ENCODE measurements at regions not wholly inside any gene's neighbourhood (a gene's known extent, or its start where the extent isn't known, plus 50 kb on each side); places are given as distances from the start of the nearest gene placed in this dataset.

DNA sequence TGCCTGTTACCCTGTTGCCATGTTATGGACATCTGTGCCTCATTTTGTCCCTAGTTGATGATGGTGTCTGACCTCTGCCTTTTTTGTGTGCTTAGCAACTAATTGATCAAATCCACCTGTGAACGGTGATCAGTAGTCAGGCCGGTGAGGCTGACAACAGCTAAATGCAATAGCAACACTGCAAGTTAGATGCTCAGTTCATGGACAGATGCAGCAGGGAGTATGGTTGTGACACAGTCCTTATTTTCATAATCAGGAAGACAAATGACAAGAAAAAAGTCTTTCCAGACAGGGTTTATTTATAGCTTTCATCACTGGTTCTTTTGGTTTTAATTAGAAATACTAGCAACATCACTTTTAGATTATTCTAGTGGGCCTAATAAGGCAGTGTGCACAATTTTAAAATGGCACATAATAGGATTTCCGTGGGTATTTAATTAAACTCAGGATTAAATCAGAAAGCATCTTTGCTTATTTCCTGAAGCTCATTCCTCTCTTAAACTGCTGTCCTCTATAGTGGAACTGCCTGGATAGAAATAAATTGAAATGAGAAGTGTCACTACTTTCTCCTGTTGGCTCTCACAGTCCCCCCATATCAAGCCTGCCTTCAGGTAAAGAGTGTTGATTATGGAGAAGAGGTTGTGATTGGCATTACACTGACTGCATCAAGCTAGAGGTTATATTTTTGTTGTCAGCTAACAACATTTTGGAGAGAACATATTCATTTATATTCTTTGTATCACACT, 281.1 kb upstream of the NAV3 start:
- TF ChIP-seq GATA2 (IDR thresholded peaks at IDR 0.05; ENCODE audit: low read depth, low read length) (no peak), GATA3 (IDR thresholded peaks at IDR 0.05; ENCODE audit: low read depth, low read length) (no peak)

DNA sequence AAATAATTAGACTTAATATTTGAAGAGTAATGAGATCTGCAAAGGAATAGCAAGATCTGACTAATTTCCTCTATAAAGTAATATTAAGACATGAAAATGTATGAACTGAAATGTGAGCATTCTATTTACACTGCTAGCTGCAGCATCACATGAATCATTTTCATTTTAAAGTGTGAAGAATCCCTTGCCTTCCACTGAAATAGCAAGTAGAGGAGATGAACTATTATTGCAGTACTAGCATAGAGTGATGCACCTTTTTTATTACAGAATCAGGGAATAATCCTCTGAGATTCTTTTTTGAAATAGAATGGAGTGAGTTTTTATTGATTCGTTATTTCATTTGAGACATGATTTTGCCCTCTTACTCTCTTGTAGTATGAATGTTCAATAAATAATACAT, 281.9 kb upstream of the NAV3 start:
- no peak for TF ChIP-seq GATA2 (IDR thresholded peaks at IDR 0.05; ENCODE audit: low read depth, low read length)
- no peak for TF ChIP-seq GATA3 (IDR thresholded peaks at IDR 0.05; ENCODE audit: low read depth, low read length)

DNA sequence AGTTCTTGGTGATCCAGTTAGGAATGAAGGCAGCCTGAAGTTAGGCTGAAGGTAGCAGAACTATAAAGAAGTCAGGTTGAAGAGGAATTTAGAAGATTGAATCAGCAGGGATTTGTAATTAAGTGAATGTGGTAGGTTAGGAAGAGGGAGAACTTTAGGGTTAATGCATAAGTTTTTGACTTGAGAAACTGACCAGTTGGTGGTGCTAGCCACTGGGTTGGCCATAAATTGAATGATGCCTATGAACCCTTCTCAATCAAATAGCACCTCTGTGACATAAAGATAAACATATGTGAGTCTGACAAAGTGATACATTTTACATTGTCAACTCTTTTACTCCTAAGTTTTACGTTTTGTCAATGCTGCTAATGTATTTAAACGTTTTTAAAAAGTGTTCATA, 290.6 kb upstream of the NAV3 start:
- TF ChIP-seq GATA2 (IDR thresholded peaks at IDR 0.05; ENCODE audit: low read depth, low read length) = no peak

DNA sequence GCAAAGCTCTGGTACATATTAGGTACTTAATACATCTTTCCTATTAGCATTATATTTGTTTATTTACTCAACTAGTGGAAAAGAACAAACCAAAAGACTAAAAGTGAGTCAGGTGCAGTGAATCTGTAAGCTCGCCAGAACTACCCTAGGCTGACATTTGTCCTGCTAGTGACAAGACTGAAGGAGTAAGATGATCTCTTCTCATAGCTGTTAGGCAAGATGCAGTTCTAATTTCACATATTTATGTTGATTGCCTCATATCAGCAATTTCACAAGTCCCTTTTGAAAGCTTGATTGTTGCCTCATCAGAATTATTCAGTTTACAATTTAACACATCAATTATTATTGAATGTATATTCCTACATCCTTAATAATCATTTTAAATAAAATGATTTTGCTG, 293.0 kb upstream of the NAV3 start:
- TF ChIP-seq GATA3 (IDR thresholded peaks at IDR 0.05; ENCODE audit: low read depth, low read length) (no peak), GATA2 (IDR thresholded peaks at IDR 0.05; ENCODE audit: low read depth, low read length) (no peak)

DNA sequence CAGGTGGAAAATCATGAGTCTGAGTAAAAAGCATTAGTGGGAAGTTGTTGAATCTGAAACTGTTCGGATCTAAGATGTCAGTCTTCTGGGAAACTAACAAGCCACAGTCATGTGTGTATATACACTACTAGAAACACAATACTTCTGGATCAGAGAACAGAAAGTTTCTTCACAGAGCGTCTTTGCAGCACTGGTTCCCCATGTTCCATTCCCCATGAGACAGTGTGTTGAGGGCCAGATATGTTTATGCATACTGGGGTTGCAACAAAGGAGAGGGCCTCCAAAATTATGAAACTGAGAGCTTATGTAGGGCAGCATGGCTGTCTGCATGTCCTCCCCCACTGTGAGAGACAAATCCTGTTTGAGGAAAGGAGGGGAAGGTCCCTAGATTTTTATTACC, 295.0 kb upstream of the NAV3 start:
- TF ChIP-seq GATA3 (IDR thresholded peaks at IDR 0.05; ENCODE audit: low read depth, low read length) (no peak), GATA2 (IDR thresholded peaks at IDR 0.05; ENCODE audit: low read depth, low read length) (no peak)

DNA sequence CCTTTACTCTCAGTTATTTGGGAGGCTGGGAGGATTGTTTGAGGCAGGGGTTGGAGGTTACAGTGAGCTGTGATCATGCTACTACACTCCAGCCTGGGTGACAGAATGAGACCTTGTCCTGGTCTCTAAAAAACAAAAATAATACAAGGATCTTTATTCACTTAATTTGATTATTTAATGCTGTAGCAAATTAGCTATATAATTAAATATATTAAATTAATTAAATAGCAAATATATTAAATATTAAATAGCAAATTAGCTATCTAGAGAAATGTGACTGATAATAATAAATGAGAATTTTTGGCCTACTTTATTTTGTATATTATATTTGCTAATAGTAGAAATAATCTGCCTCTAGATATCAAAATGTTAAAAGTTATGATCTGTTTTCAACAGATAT, 298.8 kb upstream of the NAV3 start:
- no peak for TF ChIP-seq GATA2 (IDR thresholded peaks at IDR 0.05; ENCODE audit: low read depth, low read length)
- TF ChIP-seq GATA3 (IDR thresholded peaks at IDR 0.05; ENCODE audit: low read depth, low read length) = no peak

DNA sequence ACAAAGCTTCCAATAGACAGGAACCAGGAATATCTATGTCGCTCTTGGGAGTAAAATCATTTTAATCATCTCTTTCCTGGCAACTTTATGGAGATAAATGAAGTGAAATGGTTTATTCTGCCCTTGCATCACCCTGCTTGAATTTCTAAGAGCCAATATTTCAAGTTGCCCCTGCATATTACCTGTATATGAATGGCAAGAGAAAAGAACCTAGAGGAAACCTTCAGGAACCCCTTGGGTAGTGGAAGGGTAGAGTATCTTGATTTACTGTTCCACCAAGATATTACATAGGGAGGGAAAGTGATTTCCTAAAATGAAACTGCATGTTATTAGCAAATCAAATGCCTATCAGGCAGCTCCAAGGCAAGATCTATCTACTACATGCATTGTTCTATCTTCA, 308.4 kb upstream of the NAV3 start:
- TF ChIP-seq GATA3 (IDR thresholded peaks at IDR 0.05; ENCODE audit: low read depth, low read length) (no peak), GATA2 (IDR thresholded peaks at IDR 0.05; ENCODE audit: low read depth, low read length) (no peak)

DNA sequence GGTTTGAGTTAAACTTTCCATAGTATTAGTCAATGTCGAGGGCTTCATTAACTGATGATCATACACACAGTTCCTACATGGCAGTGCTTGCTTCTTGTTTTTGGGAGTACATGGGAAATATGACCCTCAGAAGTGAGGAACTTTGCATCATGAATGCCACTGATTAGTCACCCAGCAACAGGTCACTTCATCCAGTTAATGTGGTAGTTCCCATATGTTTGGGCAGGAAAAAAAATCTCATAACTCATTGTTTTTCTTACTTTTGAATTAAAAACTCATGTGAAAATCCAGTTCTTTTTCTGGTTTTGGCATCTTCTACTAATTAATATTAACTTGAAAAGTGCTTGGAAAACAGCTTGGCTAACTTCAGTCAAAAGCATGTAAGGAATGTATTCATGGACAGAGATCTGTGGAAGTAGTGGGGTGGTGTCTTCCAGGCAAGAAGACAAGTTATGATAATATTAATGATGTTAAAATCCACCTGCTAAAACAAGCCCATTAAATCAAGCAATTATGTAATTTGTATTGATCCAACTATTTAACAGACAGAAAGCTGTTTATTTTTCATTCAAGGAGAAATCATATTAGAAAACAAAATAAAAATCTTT, 309.1 kb upstream of the NAV3 start:
- TF ChIP-seq GATA3 (IDR thresholded peaks at IDR 0.05; ENCODE audit: low read depth, low read length) = no peak
- no peak for TF ChIP-seq GATA2 (IDR thresholded peaks at IDR 0.05; ENCODE audit: low read depth, low read length)

DNA sequence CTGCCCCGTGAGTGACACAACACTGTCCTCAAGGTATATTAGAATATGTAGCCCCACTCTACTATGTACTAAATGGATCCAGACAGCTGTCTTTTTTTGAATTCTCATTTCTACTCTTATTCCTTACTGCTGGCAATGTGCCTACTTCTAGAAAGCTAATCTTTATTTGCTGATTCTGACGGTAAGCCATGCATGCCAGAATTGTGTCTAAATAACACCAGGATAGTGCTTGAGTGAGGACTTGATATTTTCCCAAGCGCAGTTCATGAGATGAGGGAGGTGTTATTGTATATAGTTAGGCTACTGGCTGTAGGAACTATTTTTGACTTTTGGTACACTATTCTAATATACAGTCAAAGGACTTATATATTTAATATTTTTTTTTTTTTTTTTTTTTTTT, 316.2 kb upstream of the NAV3 start:
- TF ChIP-seq GATA3 (IDR thresholded peaks at IDR 0.05; ENCODE audit: low read depth, low read length) = no peak
- TF ChIP-seq GATA2 (IDR thresholded peaks at IDR 0.05; ENCODE audit: low read depth, low read length) = no peak

DNA sequence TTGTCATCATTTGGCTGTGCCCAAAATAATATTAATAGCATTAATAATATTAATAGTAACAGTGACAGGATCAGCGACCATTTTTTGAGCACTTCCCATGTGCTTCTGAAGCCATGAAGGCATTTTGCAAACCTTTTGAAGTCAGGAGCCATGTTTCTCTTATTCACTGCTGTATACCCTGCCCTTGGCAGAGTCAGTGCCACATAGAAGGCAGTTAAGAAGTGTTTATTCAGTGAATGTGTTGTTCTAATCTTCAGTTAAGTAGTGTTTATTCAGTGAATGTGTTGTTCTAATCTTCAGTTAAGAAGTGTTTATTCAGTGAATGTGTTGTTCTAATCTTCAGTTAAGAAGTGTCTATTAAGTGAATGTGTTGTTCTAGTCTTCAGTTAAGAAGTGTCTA, 319.7 kb upstream of the NAV3 start:
- no peak for TF ChIP-seq GATA3 (IDR thresholded peaks at IDR 0.05; ENCODE audit: low read depth, low read length)
- TF ChIP-seq GATA2 (IDR thresholded peaks at IDR 0.05; ENCODE audit: low read depth, low read length) = no peak

DNA sequence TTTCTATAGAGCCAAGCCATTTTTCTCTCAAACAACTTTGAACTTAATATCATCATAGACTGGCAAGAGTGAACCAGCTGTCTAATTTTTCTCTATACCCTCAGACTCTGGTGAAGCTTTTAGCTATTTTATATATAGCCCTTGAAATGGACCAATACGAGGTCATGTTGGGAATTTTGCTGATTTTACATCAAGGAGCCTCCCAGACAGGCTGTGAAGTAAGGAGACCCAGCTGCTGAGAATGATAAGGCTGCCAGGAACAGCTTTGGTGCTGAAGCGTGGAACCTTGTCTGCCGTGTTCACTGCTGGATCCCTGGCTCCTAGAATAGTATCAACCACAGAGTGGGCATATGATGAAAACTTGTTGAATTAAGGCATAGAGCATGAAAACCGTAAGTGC, 326.2 kb upstream of the NAV3 start:
- TF ChIP-seq GATA3 (IDR thresholded peaks at IDR 0.05; ENCODE audit: low read depth, low read length) = no peak
- TF ChIP-seq GATA2 (IDR thresholded peaks at IDR 0.05; ENCODE audit: low read depth, low read length) = no peak

DNA sequence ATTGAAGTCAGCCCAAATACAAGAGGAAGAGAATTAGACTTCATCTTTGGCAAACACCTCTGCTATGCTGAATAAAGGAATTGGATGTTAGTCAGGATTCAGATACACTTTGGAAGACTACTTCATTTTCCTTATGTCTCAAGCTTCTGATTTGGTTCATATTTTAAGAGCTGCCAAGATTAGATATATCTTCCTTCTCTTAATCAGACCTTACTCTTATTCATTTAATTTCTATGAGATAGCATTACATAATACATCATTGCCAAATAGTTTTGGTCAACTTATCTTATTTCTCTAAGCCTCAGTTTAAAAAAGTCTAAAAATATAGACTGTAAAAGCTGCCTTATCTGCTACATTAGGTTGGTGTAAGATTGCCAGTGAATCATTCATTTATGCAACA, 330.6 kb upstream of the NAV3 start:
- TF ChIP-seq GATA3 (IDR thresholded peaks at IDR 0.05; ENCODE audit: low read depth, low read length) (no peak), GATA2 (IDR thresholded peaks at IDR 0.05; ENCODE audit: low read depth, low read length) (no peak)

DNA sequence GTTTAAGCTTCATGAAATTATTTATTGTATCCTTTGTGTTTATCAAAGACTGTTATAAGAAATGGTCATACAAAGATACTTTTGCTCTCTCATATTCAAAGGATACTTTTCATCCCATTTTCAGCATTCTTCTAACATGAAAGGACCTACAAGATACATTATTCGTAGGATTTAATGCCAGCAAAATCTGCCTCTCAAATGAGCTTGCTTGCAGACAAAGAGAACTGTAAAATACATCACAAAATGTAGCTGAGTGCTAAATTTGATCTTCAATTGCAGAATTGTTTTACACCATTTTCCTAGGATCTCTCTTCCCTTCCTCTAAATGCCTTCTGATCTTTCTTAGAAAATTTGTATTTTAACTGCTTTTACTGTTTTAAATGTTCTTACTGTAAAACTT, 333.0 kb upstream of the NAV3 start:
- TF ChIP-seq GATA2 (IDR thresholded peaks at IDR 0.05; ENCODE audit: low read depth, low read length) (no peak), GATA3 (IDR thresholded peaks at IDR 0.05; ENCODE audit: low read depth, low read length) (no peak)

DNA sequence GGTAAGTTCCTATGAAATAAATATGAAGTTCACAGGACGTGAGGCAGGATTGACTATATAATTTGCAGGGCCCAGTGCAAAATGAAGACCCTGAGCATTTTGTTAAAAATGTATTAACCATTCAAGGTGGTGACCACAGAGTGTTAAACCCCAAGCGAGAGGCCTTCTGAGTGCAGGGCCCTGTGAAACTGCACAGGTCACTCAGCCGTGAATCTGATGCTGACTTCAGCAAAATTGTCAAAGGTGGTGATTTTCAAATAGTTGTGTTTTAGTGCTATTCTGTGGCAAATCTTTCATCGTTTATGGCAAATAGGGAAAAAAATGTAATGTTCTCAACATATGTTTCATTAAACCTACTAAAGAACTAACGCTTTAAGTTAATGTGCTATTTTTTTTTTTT, 334.0 kb upstream of the NAV3 start:
- TF ChIP-seq GATA2 (IDR thresholded peaks at IDR 0.05; ENCODE audit: low read depth, low read length) (no peak), GATA3 (IDR thresholded peaks at IDR 0.05; ENCODE audit: low read depth, low read length) (no peak)

DNA sequence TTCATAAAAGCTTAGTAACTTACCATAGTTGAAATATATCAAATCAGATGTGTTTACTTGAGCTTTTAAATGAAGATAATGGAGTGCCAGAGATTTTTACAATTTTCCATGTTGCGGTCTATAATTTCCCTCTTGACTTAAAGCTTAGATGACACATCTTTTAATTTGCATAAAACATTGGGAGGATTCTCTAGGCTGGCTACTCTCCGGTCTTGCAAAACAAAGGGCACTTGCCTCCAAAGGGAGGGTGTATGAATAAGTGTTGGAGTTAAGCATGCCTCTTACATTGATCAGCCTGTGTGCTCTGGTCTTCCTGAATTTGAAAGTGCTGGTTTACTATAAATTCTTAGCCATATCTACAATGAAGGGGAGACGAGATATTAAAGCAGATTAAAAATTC, 336.4 kb upstream of the NAV3 start:
- TF ChIP-seq GATA2 (IDR thresholded peaks at IDR 0.05; ENCODE audit: low read depth, low read length) (no peak), GATA3 (IDR thresholded peaks at IDR 0.05; ENCODE audit: low read depth, low read length) (no peak)

Data from SH-SY5Y (cell line).